IMR-90 (cell line): ENCODE measurements at regions not wholly inside any gene's neighbourhood (a gene's known extent, or its start where the extent isn't known, plus 50 kb on each side); places are given as distances from the start of the nearest gene placed in this dataset.

Experiments used
- ATAC-seq: fragments of 200-7000 bp; cut with Tn5 transposase; 2 replicates; pipeline ENCODE4 v1.9.1; 2020; ENCODE audit warnings: low read depth, mild to moderate bottlenecking, moderate library complexity
- BruUV-seq: library from RNA; stranded (reverse); fragments of 400-500 nt; replicated peaks from 2 replicates; lab custom pipeline; 2021; lab: Mats Ljungman, UMichigan
- CTCF ChIA-PET: fragments of 300-600 bp; formaldehyde crosslinking; extraction: SDS; loops from one replicate; lab custom pipeline; 2021; ENCODE audit warnings: antibody characterized with exemption; lab: Yijun Ruan, JAX
- POLR2A ChIA-PET: fragments of 300-600 bp; sonication (Branson Sonifier 250); formaldehyde crosslinking; loops from one replicate; lab custom pipeline; 2022; ENCODE audit warnings: antibody characterized with exemption; ENCODE audit not compliant: unreplicated experiment; lab: Charles Lee
- DNase-seq: peaks from one replicate; pipeline ENCODE4 v3.0.0; 2013
- H2AFZ ChIP-seq: replicated peaks from 2 replicates; pipeline ENCODE3; 2013; ENCODE audit warnings: low read length, mild to moderate bottlenecking; ENCODE audit not compliant: poor library complexity
- H2AK5ac ChIP-seq: 2 replicates; pipeline ENCODE4 v1.6.1; 2013; ENCODE audit warnings: low read depth, low read length, inconsistent platforms
- H2AK9ac ChIP-seq: replicated peaks from 2 replicates; pipeline ENCODE3; 2013; ENCODE audit warnings: mild to moderate bottlenecking, low read depth, low read length, moderate library complexity; ENCODE audit not compliant: poor library complexity
- H2BK120ac ChIP-seq: 2 replicates; pipeline ENCODE4 v1.6.1; 2013; ENCODE audit warnings: low read depth, low read length, inconsistent platforms
- H2BK15ac ChIP-seq: 3 replicates; pipeline ENCODE4 v1.6.1; 2013; ENCODE audit warnings: low read depth, low read length, inconsistent platforms
- H2BK20ac ChIP-seq: 2 replicates; pipeline ENCODE4 v1.6.1; 2013; ENCODE audit warnings: low read depth, mild to moderate bottlenecking, inconsistent platforms, low read length, moderate library complexity
- H2BK5ac ChIP-seq: 2 replicates; pipeline ENCODE4 v1.6.1; 2013; ENCODE audit warnings: mild to moderate bottlenecking, low read depth, low read length, inconsistent platforms; ENCODE audit not compliant: poor library complexity, severe bottlenecking
- H3K14ac ChIP-seq: replicated peaks from 2 replicates; pipeline ENCODE4 v1.6.1; 2013; ENCODE audit warnings: low read depth, low read length, inconsistent platforms
- H3K18ac ChIP-seq: 2 replicates; pipeline ENCODE4 v1.6.1; 2013; ENCODE audit warnings: low read depth, low read length, control low read depth
- H3K23ac ChIP-seq: 2 replicates; pipeline ENCODE4 v1.6.1; 2013; ENCODE audit warnings: low read depth, low read length, inconsistent platforms
- H3K27ac ChIP-seq: 2 replicates; pipeline ENCODE4 v1.5.1; 2013; ENCODE audit warnings: mild to moderate bottlenecking, control low read depth, low read length; ENCODE audit not compliant: insufficient read depth
- H3K27me3 ChIP-seq: 2 replicates; pipeline ENCODE4 v1.6.1; 2013; ENCODE audit warnings: low read length; ENCODE audit not compliant: control insufficient read depth, insufficient read depth
- H3K36me3 ChIP-seq: 2 replicates; pipeline ENCODE4 v1.6.1; 2013; ENCODE audit warnings: low read length, mixed read lengths; ENCODE audit not compliant: control insufficient read depth, insufficient read depth
- H3K4ac ChIP-seq: 2 replicates; pipeline ENCODE4 v1.6.1; 2013; ENCODE audit warnings: low read depth, low read length, inconsistent platforms
- H3K4me1 ChIP-seq: 2 replicates; pipeline ENCODE4 v1.6.1; 2013; ENCODE audit warnings: low read length, mixed read lengths; ENCODE audit not compliant: control insufficient read depth, insufficient read depth
- H3K4me2 ChIP-seq: 2 replicates; pipeline ENCODE4 v1.6.1; 2013; ENCODE audit warnings: low read depth, mild to moderate bottlenecking, control low read depth, low read length, moderate library complexity
- H3K4me3 ChIP-seq: 2 replicates; pipeline ENCODE4 v1.5.1; 2013; ENCODE audit warnings: low read depth, mild to moderate bottlenecking, control low read depth, low read length, moderate library complexity; ENCODE audit not compliant: insufficient read depth
- H3K56ac ChIP-seq: 2 replicates; pipeline ENCODE4 v1.6.1; 2013; ENCODE audit warnings: low read length, inconsistent platforms; ENCODE audit not compliant: insufficient read depth; ENCODE audit errors: extremely low read depth
- H3K79me1 ChIP-seq, 2 experiments: 2 replicates each; pipeline ENCODE4 v1.6.1; 2013; ENCODE audit warnings: low read length in 2 of 2, inconsistent platforms in 1 of 2, low read depth in 1 of 2
- H3K9ac ChIP-seq: 2 replicates; pipeline ENCODE4 v1.6.1; 2013; ENCODE audit warnings: low read depth, low read length, control low read depth
- H3K9me1 ChIP-seq: 2 replicates; pipeline ENCODE4 v1.6.1; 2013; ENCODE audit warnings: low read length, inconsistent platforms; ENCODE audit not compliant: insufficient read depth
- H3K9me3 ChIP-seq: 2 replicates; pipeline ENCODE4 v1.6.1; 2013; ENCODE audit warnings: low read length; ENCODE audit not compliant: control insufficient read depth, insufficient read depth
- H4K20me1 ChIP-seq: 2 replicates; pipeline ENCODE4 v1.6.1; 2013; ENCODE audit warnings: low read length, inconsistent platforms; ENCODE audit not compliant: insufficient read depth
- H4K5ac ChIP-seq: 2 replicates; pipeline ENCODE4 v1.6.1; 2013; ENCODE audit warnings: mild to moderate bottlenecking, low read depth, low read length, control low read depth
- H4K8ac ChIP-seq, 2 experiments: 2 replicates each; pipeline ENCODE4 v1.6.1; 2013; ENCODE audit warnings: low read depth in 2 of 2, low read length in 2 of 2, control low read depth in 1 of 2, inconsistent platforms in 1 of 2
- H4K91ac ChIP-seq: 2 replicates; pipeline ENCODE4 v1.6.1; 2013; ENCODE audit warnings: low read depth, low read length, inconsistent platforms; ENCODE audit not compliant: insufficient read depth
- BHLHE40 ChIP-seq: fragments of 150-350 bp; IDR thresholded peaks from 2 replicates; pipeline ENCODE4 v1.6.1; 2016; ENCODE audit warnings: mild to moderate bottlenecking, low read depth, low read length
- FOS ChIP-seq: fragments of 150-350 bp; IDR thresholded peaks from 2 replicates; pipeline ENCODE4 v1.6.1; 2016; ENCODE audit warnings: low read depth, low read length
- MAZ ChIP-seq: IDR thresholded peaks from 2 replicates; pipeline ENCODE4 v1.6.1; 2012; ENCODE audit warnings: low read depth, mild to moderate bottlenecking, low read length, improper control_type of control experiment, moderate library complexity, borderline replicate concordance
- NFE2L2 ChIP-seq: fragments of 150-350 bp; IDR thresholded peaks from 2 replicates; pipeline ENCODE4 v1.6.1; 2016; ENCODE audit warnings: low read depth, mild to moderate bottlenecking, low read length
- SMC3 ChIP-seq: fragments of 150-350 bp; IDR thresholded peaks from 2 replicates; pipeline ENCODE4 v1.6.1; 2016; ENCODE audit warnings: low read depth, mild to moderate bottlenecking, antibody characterized with exemption, low read length, moderate library complexity
- WGBS, 2 experiments: methylation state at CpG; one replicate each; pipeline versions ENCODE4 v1.1.5 to v1.1.7; 2013; ENCODE audit warnings: missing lambda C conversion rate in 2 of 2; ENCODE audit not compliant: insufficient read length in 1 of 2; ENCODE audit errors: extremely low coverage in 2 of 2; 5-methylcytosine and 5-hydroxymethylcytosine counted together
- dilution Hi-C: fragments of 300-500 bp; cut with HindIII; formaldehyde crosslinking; loops from one replicate; pipeline ENCODE4 v1.14.3; 2018; ENCODE audit warnings: low sequenced_read_pairs; ENCODE audit not compliant: unreplicated experiment
- in situ Hi-C: fragments of 300-500 bp; cut with MboI; formaldehyde crosslinking; loops from 3 replicates; pipeline ENCODE4 v1.14.3; 2019; ENCODE audit warnings: low sequenced_read_pairs, inconsistent platforms, mixed read lengths
- intact Hi-C: fragments of 100-400 bp; cut with micrococcal nuclease; formaldehyde crosslinking; loops from 2 replicates; pipeline ENCODE4 v1.10.0; 2022

GRCh38 chr6:141719476-141719875 lies 413.2 kb upstream of the GJE1 start:
- no peak overlapping the region for H2AK5ac ChIP-seq
- H3K4ac ChIP-seq: no peak overlapping the region
- no peak overlapping the region for H3K18ac ChIP-seq
- no peak overlapping the region for H3K4me3 ChIP-seq
- H2BK15ac ChIP-seq: no peak overlapping the region
- no peaks in the 10 kb centered on the region for H3K36me3 ChIP-seq
- intact Hi-C loops (no loop called here), in situ Hi-C loops (no loop called here), dilution Hi-C loops (no loop called here)
- H3K23ac ChIP-seq: no peak overlapping the region
- DNase-seq (no peak), ATAC-seq (no peak)
- H4K91ac ChIP-seq: no peak overlapping the region
- no peak overlapping the region for H3K56ac ChIP-seq
- no peak overlapping the region for H3K14ac ChIP-seq
- H3K9me1 ChIP-seq: no peaks in the 10 kb centered on the region
- WGBS, 2 experiments: 93% methylated on average over 3 of the region's 5 CpGs; no CpG with 5 or more reads in 1 of the 2 experiments
- POLR2A ChIA-PET: no interaction called here
- BruUV-seq: no TSS peak
- no peaks in the 10 kb centered on the region for H3K9me3 ChIP-seq
- H3K79me1 ChIP-seq: no peaks in the 10 kb centered on the region
- no peak overlapping the region for H3K27ac ChIP-seq
- H4K20me1 ChIP-seq: no peaks in the 10 kb centered on the region
- H3K27me3 ChIP-seq: no peaks in the 10 kb centered on the region
- no peak overlapping the region for H2AK9ac ChIP-seq
- no peak overlapping the region for H3K4me2 ChIP-seq
- H2BK120ac ChIP-seq: no peak overlapping the region
- H3K9ac ChIP-seq: no peak overlapping the region
- H2BK20ac ChIP-seq: no peak overlapping the region
- H2AFZ ChIP-seq: no peak overlapping the region
- TF ChIP-seq FOS: no peak
- no peak for TF ChIP-seq SMC3
- TF ChIP-seq BHLHE40: no peak
- no peak for TF ChIP-seq NFE2L2
- TF ChIP-seq MAZ: no peak
- no peak overlapping the region for H4K8ac ChIP-seq
- CTCF ChIA-PET: no interaction called here
- no peak overlapping the region for H2BK5ac ChIP-seq
- no peaks in the 10 kb centered on the region for H3K4me1 ChIP-seq
- H4K5ac ChIP-seq: no peak overlapping the region
